ENCODE measurements at regions not wholly inside any gene's neighbourhood (a gene's known extent, or its start where the extent isn't known, plus 50 kb on each side); places are given as distances from the start of the nearest gene placed in this dataset.

DNA sequence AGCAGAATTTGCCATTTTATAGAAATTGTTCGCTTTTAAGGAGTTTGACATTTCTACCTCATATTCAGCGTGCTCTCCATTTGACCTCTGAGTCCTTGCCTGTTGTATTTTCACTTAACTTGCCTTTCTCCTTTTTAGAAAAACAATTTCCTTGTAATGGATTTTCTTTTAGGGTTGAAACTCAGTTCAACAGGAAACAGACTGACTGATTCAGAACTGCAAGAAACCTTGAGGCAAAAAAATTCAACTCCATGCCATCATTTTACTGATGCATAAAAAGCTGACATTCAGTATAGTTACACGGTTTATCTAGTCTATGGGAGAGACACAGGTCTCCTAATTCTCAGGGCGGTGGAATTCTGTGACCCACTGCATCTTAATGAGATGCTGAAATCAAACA is 59.8 kb downstream of the MRPS30 start:
- no peak for DNase-seq (ENCODE audit: low spot score)

GRCh38 chr5:44869928-44870327 is 61.2 kb downstream of the MRPS30 start:
- no peak for DNase-seq (ENCODE audit: low spot score)

DNA sequence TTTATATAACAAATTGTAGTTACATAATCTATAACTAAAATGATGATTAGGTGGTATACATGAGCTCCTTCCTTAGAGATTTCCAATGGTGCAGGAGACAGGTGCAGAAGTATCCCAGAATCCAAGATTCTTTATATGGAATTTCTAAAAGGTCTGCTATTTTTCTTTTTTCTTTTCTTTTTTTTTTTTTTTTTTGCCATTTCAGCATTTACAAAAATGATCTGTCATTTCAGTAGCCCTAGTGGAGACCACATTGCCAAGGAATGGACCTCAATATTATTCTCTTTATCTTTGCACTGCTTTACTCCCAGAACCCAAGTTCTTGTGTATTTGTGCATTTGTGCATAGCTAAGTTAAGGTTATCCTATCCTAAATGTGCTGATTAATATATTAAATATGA is 61.7 kb downstream of the MRPS30 start:
- no peak for DNase-seq (ENCODE audit: low spot score)

DNA sequence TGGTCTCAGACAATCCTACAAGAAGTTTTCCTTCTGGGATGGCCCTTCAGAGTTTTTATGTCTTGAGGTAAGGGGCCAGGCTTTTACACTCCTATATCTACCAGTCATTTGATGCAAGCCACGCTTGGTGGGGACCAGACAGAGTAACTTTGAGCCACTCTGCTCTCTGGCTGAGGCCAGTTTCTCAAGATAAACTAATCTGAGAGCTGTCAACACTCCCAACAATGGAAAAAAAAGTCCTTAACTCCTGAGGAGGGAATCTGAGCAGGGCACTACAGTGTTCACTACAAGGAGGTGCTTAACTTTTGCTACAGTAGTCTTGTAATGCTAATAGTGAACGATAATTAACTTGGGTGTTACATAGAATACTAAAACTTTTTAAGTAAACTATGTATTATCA is 62.7 kb downstream of the MRPS30 start:
- no peak for DNase-seq (ENCODE audit: low spot score)

- no peak for DNase-seq (ENCODE audit: low spot score)
Measured at GRCh38 chr5:44875661-44876605, 67.2 kb downstream of the MRPS30 start.

- no peak for DNase-seq (ENCODE audit: low spot score)
Measured at GRCh38 chr5:44881266-44881665, 72.5 kb downstream of the MRPS30 start.

DNA sequence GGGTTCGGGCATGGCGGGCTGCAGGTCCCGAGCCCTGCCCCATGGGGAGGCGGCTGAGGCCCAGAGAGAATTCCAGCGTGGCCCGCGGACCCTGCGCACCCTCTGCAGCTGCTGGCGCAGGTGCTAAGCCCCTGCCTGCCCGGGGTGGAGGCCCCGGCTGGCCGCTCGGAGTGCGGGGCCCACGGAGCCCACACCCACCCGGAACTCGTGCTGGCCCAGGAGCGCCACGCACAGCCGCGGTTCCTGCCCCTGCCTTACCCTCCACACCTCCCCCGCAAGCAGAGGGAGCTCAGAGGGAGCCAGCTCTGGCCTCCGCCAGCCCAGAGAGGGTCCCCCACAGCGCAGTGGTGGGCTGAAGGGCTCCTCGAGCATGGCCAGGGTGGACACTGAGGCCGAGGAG is 75.3 kb downstream of the MRPS30 start:
- DNase-seq (ENCODE audit: low spot score) = no peak

- no peak for DNase-seq (ENCODE audit: low spot score)
Measured at GRCh38 chr5:44885903-44886302, 77.2 kb downstream of the MRPS30 start.

- DNase-seq (ENCODE audit: low spot score) = no peak
Measured at GRCh38 chr5:44887722-44888121, 79.0 kb downstream of the MRPS30 start.

DNA sequence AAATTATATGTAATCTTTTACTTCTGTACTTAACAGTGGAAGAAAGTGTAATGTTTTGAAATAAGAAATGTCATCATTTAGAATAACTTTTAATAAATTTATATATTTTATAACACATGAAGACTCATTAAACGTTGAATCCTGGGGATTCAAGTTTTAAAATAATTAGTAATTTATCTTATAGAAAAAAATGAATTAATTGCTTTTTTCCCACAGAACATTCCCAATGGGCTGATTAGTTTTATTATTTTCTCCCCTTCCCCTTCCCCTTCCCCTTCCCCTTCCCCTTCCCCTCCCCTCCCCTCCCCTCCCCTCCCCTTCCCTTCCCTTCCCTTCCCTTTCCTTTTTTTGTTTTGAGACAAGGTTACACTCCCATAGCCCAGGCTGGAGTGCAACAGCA is 79.7 kb downstream of the MRPS30 start:
- DNase-seq (ENCODE audit: low spot score) = no peak

GRCh38 chr5:44891116-44891515 is 82.4 kb downstream of the MRPS30 start:
- no peak for DNase-seq (ENCODE audit: low spot score)

DNA sequence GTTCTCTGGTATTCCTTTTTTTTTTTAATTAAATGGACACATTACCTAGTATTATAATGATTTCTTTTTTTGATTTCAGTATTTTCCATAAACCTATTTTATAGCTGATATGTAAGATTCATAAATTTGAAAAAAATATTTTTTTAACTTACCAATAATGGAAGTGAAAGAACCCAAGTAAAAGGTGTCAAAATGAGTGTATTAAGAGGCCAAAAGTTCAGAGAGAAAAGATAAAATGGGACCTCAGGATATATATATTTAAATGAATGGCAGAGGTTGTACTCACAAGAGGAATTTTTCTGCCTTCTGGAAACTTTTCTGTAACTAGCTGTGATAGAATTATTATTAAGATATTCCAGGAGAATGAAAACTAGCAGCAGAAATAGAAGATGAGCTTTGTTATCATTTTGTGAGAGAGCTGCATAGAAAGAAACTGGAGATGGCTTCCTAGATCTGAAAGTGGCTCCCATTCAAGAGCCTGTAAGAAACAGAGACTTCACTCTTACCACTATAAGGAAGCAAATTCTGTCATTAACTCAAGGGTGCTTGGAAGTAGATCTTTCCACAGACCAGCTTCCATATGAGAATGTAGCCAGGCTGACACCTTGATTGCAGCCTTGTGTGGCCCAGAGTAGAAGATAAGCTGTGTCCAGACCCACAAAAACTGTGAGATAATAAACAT is 91.7 kb downstream of the MRPS30 start:
- no peak for DNase-seq (ENCODE audit: low spot score)

- DNase-seq (ENCODE audit: low spot score) = no peak
Measured at GRCh38 chr5:44907396-44907795, 98.6 kb downstream of the MRPS30 start.

DNA sequence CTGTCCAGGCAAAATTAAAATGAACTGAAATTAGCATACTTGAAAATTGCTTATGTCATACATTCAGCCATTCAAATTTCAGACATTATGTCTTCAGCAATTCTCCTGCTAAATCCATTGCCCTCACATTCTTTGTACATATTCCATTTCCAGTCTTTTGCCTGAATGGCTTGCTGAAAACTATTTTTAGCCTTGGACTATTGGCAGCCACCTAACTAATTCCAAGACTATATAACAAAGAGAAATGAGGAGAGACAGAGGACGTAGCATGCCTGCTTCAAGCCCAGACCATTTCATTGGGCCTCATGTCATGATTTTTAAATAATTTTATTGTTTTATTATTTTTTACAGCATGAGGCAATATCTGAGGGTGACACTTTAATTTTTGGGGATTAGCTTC is 100.3 kb downstream of the MRPS30 start:
- DNase-seq (ENCODE audit: low spot score) = no peak

- DNase-seq (ENCODE audit: low spot score) = no peak
Measured at GRCh38 chr5:44911501-44911900, 102.8 kb downstream of the MRPS30 start.

DNA sequence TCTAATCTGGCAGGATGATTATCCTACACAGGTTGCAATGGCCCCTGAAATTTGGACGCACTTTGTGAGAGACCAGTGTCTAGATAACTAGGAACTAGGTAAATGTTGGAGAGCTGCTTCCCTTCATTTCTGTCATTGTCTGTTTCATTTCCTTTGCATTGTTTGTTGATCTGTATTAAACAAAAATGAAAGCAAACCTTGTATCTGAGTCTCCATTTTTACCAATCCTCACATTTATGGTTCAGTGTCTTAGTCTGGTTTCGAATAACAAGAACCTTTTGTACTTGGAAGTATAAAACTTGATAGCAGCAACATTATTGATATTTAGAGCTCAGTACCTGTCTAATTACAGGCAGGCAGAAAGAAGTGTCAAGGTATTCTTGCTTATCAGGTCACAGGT is 105.5 kb downstream of the MRPS30 start:
- DNase-seq (ENCODE audit: low spot score) = no peak

GRCh38 chr5:44919560-44919959 is 110.8 kb downstream of the MRPS30 start:
- DNase-seq (ENCODE audit: low spot score) = no peak

DNA sequence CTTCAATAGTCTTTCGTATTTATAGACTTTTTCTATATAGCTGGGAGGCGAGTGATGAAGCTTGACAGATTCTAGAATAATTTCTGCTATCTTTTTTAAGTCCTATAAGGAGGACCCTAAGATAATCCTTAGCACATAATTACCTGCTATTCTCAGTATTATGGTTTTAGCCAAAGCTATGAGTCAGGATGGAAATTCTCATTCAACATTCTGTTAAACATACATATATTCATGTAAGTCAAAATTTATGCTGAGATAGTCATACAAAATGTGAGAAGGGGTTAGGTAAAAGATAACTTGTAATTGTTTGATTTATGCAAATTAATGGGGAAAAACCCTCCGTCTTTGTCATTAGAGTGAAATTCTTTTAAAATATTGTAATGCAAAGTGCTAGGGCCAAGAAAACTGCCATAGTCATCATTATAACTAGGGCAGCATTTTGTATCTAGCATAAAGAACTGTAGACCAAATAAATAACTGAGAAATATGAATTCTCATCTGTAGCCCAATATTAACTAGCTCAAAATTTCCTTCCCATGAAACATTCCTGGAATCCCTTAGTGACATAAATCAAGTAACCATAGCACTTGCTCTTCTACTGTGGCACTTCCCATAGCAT is 118.5 kb downstream of the MRPS30 start:
- DNase-seq (ENCODE audit: low spot score) = no peak

- DNase-seq (ENCODE audit: low spot score) = no peak
Measured at GRCh38 chr5:44932922-44933585, 124.3 kb downstream of the MRPS30 start.

- DNase-seq (ENCODE audit: low spot score) = no peak
Measured at GRCh38 chr5:44933686-44934085, 124.9 kb downstream of the MRPS30 start.

- DNase-seq (ENCODE audit: low spot score) = no peak
Measured at GRCh38 chr5:44935262-44935661, 126.5 kb downstream of the MRPS30 start.

GRCh38 chr5:44935871-44936270 is 127.1 kb downstream of the MRPS30 start:
- DNase-seq (ENCODE audit: low spot score) = no peak
